GM12892 (cell line): ENCODE measurements at regions not wholly inside any gene's neighbourhood (a gene's known extent, or its start where the extent isn't known, plus 50 kb on each side); places are given as distances from the start of the nearest gene placed in this dataset.

Source experiments
- POLR2A ChIP-seq: IDR thresholded peaks from 2 replicates; pipeline ENCODE4 v1.6.1; 2011; ENCODE audit warnings: low read depth, low read length, control low read depth
- POLR2AphosphoS5 ChIP-seq: IDR thresholded peaks from 2 replicates; pipeline ENCODE4 v1.6.1; 2011; ENCODE audit warnings: low read depth, low read length, control low read depth
- TAF1 ChIP-seq: IDR thresholded peaks from 2 replicates; pipeline ENCODE4 v1.6.1; 2011; ENCODE audit warnings: low read depth, mild to moderate bottlenecking, control low read depth, low read length, borderline replicate concordance

DNA sequence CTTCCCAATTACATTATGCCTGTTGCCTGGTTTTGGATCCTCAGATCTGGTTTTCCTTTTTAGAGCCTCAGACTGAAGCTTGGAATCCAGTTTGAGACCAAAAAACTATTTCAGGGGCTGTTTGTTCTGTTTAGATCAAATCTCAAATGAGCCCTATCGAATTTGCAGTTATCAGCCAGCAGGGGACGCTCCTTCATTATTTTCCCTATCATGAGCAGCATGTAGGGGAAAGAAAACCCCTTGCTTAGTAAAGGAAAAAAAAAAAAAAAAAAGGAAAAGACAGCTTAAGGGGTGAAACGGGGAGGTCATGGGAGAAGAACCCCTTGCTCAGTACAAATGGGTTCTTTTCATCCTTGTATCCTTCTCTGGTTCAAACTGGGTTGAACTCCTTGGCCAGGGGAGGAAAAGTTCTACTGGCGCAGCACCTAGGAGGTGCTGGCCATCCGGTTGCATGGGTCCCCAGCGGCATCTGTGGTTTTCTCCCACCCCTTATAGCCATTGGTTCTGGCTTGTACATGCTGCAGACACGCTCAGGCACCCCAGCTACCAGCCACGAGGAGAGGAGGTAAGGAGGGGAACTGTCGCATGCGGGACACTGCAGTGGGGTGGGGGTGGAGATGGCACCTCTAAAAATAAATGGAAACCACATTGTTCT is 1375.1 kb upstream of the ALCAM start:
- TF ChIP-seq TAF1 (no peak), POLR2A (no peak), POLR2AphosphoS5 (no peak)
